Stimulated activated CD4-positive, alpha-beta T cell treated with anti-CD3 and anti-CD28 coated beads, Interleukin-15, amount 100 ng/mL, for 48 hours (primary cell): ENCODE measurements at regions not wholly inside any gene's neighbourhood (a gene's known extent, or its start where the extent isn't known, plus 50 kb on each side); places are given as distances from the start of the nearest gene placed in this dataset.
"Not testable (repeated sequence)": the region's sequence is repeated elsewhere in the genome, so short reads cannot be mapped to it uniquely, and the experiment has no call there.

ENCODE experiments used
- DNase-seq, 2 donors: peaks; one replicate each; pipeline ENCODE4 v3.0.0-alpha.2; 2020; ENCODE audit warnings: low read depth in 2 of 2

DNA sequence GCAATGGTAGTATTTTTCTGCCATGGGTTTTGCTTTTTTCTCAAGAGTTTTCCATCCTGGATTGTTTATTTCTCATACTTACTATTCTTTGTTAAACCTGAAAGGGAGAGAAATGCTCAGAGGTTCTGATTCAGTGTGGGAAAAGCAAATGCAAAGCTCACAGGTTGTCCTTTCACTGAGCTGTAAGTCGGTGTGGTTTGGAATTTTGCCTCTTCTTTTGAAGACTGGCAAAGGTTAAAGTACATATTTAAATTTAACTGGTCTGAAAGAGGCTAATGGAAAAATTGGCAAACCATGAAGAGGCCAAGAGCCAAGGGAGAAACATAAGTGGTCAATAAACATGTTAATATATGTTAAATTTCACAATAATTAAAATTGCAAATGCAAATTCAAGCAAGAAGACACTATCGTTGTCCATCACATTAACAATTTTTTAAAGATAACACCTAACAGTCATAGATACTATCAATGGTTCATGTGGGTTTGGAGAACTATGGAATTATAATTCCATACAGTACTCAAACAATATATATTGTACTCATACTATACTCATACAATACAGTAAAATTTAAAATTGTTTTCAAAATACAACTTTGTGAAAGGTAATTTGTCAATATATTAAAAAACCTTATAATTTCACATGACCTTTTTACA lies 246.8 kb upstream of the STT3B start:
- DNase-seq, result no peak

DNA sequence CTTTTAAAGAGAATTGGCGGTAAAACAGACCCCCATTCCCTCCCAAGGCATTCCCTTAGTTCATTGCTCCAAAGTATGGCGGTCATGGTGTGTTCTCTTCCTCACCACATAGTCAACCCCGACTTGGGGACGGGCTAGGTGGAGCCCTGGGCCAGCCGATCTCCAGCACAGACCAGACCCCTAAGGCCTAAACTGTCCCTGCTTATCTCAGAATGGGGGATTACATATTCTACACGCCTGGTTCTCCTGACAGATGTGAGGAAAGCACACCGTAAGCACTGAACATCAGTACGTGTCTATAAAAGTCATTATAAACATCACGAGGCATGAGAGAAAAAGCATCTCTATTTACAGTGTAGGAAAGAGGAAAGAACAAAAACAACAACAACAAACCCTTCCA lies 244.5 kb upstream of the STT3B start:
- DNase-seq, result no peak

GRCh38 chr3:31288641-31289100 lies 244.1 kb upstream of the STT3B start:
- peak; percentile 3 to 25 for DNase-seq

GRCh38 chr3:31289584-31289983 lies 243.1 kb upstream of the STT3B start:
- DNase-seq, result no peak

- no peak for DNase-seq
These were observed 242.7 kb upstream of the STT3B start for GRCh38 chr3:31290046-31290445.

GRCh38 chr3:31291818-31292217 lies 240.9 kb upstream of the STT3B start:
- no peak for DNase-seq

DNA sequence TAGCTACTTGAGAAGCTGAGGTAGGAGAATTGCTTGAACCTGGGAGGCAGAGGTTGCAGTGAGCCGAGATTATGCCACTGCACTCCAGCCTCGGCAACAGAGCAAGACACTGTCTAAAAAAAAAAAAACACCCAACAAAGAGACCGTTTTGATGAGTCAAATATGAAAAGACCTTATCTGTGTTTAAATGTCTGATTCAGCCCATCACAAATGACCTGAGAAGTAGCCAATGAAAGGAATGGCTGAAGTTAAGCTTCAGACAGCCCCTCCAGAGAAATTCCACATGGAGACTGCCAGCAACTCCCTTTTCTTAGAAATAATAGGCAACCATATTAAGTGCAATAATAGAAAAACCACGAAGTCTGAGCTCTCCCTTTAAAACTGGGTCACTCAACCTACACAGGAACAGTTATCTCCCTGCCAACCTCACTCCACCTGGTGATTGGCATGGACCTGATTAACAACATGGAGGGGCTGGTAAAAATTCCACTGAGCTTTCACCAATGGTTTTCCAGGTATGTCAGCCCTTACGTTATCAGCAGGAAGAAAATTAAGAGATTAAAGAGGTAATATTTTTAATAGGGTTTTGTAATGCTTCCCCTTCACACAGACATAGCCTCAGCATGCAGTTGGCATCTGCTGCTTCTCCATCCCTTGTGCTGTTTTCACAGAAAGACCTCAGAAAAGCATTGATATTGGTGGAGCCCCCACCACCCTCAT lies 238.1 kb upstream of the STT3B start:
- DNase-seq, result no peak

DNA sequence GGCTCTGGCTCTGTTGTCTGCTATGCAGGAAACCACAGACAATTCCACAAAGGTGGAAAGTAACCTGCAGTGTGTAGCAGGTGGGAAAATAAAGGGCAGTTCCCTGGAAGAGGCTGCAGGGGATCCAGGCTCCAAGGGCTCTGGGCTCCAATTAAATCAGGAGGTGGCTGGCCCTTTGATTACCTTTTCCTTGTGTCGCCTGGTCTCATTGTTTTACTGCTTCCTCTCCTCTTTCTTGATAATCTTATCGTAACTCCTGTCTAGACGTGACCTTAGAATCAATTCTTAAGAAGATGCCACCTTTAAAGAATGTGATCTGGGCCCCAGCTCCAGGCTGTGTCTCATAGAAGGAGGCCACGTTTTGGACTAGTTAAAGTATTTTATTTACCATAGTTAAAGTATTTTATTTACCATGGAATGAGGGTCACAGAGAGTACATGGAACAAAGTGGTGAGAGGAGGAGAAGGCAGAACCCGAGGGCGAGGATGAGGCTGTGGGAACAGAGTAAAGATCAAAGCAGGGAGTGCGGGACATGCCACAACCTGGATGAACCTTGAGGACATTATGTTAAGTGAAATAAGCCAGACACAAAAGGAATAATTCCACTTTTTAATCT lies 237.5 kb upstream of the STT3B start:
- DNase-seq, result no peak

GRCh38 chr3:31297726-31298298 lies 234.9 kb upstream of the STT3B start:
- no peak for DNase-seq

DNA sequence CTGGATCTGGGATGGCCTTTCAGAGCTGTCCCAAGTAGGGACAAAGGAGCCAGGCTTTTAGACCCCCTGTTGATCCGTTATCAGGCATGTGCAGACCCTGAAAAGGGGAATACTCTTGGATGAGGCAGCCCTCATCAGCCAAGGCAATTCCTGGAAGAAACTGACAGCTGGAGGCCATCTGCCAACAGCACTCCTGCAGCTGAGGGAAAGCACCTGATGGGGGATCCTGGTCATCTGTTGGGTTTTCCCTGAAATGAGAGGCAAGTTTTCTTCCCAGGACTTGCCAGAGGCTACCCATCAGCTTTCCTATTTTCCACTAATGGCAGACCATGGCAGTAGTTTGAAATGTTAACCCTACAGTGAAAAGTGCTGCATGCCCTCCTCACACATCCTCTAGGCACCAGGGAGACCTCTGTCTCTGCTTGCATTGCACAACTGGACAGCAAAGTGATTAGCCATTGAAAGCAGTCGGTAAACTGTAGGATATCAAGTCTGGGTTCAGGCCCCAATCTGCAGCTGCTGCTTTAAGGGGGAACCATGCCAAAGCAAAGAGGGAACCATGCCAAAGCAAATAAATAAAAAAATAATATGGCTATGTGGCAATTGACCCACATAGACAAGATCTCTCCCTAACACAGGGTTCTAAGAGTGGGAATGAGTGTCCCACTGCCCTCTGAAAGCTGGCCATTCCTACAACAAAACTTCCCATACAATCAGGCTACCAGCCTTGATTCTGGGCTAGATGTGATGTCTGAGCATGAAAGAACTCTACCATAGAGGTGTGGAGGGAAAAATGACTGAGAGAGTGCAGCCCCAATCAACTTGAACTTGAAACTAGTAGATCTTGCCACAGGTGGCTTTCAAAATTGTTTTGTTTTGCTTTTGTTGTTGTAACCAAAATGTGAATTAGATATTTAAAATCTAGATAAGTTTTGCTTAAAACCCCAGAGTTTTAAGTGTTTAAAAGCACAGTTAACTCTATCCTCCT lies 232.0 kb upstream of the STT3B start:
- DNase-seq, result no peak

- no peak for DNase-seq
These were observed 230.4 kb upstream of the STT3B start for GRCh38 chr3:31302343-31302742.

DNA sequence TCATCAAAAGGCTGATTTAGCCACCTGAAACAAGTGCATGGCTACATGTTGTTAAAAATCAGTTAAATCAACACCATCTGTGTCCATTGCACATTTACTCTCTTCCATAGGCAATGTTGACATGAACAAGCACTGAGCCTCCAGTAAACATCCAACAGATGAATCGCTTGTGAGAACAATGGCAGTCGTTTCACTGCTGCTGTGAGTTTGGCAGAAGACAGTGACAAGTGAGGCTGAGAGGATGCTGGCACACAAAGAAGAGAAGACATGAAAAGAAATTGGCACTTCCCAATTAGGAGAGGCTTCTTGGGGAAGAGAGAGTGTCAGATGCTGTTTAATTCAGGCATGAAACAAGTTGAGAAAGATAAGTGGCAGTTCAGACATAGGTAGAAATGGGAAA lies 227.4 kb upstream of the STT3B start:
- no peak for DNase-seq

DNA sequence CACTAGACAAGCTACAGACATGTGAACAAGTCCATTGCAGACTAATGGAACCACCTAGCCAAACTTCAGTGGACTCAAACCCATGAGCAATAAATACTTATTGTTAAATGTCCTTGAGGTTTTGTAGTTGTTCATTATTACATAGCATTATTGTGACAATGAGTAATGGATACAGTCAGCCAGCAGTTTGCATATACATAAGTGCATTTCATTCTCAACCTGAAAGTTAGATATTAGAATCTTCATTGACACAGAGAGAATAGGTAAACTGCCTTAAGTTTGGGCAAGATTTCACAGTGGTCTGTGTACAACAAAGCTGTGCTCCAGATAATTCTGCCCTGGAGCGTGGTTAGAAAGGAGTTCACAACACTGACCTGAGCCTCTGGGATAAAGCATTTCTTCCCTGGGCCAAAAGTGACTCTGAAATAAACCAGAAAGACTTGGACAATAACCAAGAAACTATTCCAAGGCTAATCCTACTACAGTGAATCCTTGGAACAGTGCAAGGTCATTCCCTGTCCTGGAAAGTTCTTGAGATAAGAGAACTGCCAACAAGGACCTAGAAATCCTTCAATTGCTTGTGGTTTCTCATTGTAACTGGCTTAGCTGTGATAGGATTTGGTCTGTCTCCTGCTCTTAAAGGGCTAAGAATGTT lies 225.5 kb upstream of the STT3B start:
- no peak for DNase-seq

GRCh38 chr3:31311559-31311958 lies 221.2 kb upstream of the STT3B start:
- no peak for DNase-seq

GRCh38 chr3:31312400-31312799 lies 220.3 kb upstream of the STT3B start:
- DNase-seq, result no peak

- no peak for DNase-seq
These were observed 218.5 kb upstream of the STT3B start for GRCh38 chr3:31314258-31314657.

DNA sequence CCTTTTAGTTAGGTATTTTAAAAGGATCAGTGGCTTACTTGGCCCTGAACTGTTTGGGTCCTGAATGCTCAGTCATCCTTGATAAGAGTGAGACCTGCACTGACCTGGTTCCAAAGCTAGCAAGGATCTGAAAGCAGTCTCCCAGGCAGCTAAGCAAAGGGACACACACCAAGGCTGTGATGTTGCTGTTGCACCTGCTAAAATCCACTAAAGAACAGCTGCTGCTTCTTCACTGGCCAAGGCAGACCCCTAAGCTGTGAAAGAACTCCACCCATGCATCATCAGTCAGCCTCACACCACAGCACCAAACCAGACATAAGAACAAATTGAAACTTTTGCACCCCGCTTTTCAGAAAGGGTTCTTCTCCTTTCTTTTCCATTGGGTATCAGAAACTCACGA lies 213.4 kb upstream of the STT3B start:
- no peak for DNase-seq

GRCh38 chr3:31321620-31322019 lies 211.1 kb upstream of the STT3B start:
- DNase-seq, result no peak

GRCh38 chr3:31322460-31322859 lies 210.3 kb upstream of the STT3B start:
- DNase-seq, result no peak

DNA sequence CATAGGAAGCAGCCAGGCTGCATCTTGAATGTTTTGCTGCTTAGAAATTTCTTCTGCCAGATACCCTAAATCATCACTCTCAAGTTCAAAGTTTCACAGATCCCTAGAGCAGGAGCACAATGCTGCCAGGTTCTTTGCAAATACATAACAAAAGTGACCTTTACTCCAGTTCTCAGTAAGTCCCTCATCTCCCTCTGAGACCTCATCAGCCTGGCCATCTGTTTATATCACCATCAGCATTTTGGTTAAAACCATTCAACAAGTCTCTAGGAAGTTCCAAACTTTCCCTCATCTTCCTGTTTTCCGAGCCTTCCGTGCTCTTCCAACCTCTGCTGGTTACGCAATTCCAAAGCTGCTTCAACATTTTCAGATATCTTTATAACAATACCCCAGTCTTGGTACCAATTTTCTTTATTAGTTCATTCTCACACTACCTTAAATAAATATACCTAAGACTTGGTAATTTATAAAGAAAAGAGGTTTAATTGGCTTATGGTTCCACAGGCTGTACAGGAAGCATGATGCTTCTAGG lies 204.8 kb upstream of the STT3B start:
- not testable (repeated sequence) for DNase-seq

GRCh38 chr3:31331278-31331677 lies 201.4 kb upstream of the STT3B start:
- DNase-seq, result no peak
